MCF 10A (cell line): ENCODE measurements at regions not wholly inside any gene's neighbourhood (a gene's known extent, or its start where the extent isn't known, plus 50 kb on each side); places are given as distances from the start of the nearest gene placed in this dataset.
A peak's percentile ranks its signal among the peaks of the same experiment; 100 is the strongest.

Source experiments
- BruUV-seq: library from RNA; stranded (reverse); fragments of 400-500 nt; replicated peaks from 2 replicates; lab custom pipeline; 2021; lab: Mats Ljungman, UMichigan
- CTCF ChIA-PET: fragments of 300-600 bp; sonication (Branson Sonifier 250); formaldehyde crosslinking; extraction: SDS; loops from one replicate; lab custom pipeline; 2021; ENCODE audit warnings: antibody characterized with exemption, inconsistent platforms; lab: Yijun Ruan, JAX
- POLR2A ChIA-PET: fragments of 300-600, 350-650 bp; sonication (Branson Sonifier 250); formaldehyde crosslinking; extraction: SDS; loops from one replicate; lab custom pipeline; 2020; ENCODE audit warnings: antibody characterized with exemption, inconsistent platforms; lab: Yijun Ruan, JAX
- DNase-seq: peaks from one replicate; pipeline ENCODE4 v3.0.0-alpha.2; 2018; ENCODE audit not compliant: unreplicated experiment
- H3K27ac Mint-ChIP-seq: one replicate; pipeline ENCODE4 v1.8.0; 2022; ENCODE audit warnings: mild to moderate bottlenecking, low read depth, mixed read lengths; ENCODE audit not compliant: unreplicated experiment
- H3K27me3 Mint-ChIP-seq: one replicate; pipeline ENCODE4 v1.8.0; 2022; ENCODE audit warnings: mixed read lengths; ENCODE audit not compliant: insufficient read depth, unreplicated experiment
- H3K36me3 Mint-ChIP-seq: one replicate; pipeline ENCODE4 v1.8.0; 2022; ENCODE audit warnings: mild to moderate bottlenecking, moderate library complexity, mixed read lengths; ENCODE audit not compliant: insufficient read depth, unreplicated experiment
- H3K4me1 Mint-ChIP-seq: one replicate; pipeline ENCODE4 v1.8.0; 2022; ENCODE audit warnings: mixed read lengths; ENCODE audit not compliant: insufficient read depth, unreplicated experiment
- H3K4me3 Mint-ChIP-seq: one replicate; pipeline ENCODE4 v1.8.0; 2022; ENCODE audit warnings: mild to moderate bottlenecking, moderate library complexity, mixed read lengths; ENCODE audit not compliant: unreplicated experiment
- H3K9me3 Mint-ChIP-seq: one replicate; pipeline ENCODE4 v1.8.0; 2022; ENCODE audit warnings: mixed read lengths; ENCODE audit not compliant: unreplicated experiment
- intact Hi-C: fragments of 100-400 bp; cut with micrococcal nuclease; formaldehyde crosslinking; loops from 2 replicates; pipeline ENCODE4 v1.14.1; 2022
- TF ChIP-seq, protein P1 (sequence below): fragments of 200-600 bp; IDR thresholded peaks from one replicate; pipeline ENCODE4 v1.8.0; 2022; ENCODE audit warnings: antibody characterized with exemption, mild to moderate bottlenecking; ENCODE audit not compliant: unreplicated experiment

DNA sequence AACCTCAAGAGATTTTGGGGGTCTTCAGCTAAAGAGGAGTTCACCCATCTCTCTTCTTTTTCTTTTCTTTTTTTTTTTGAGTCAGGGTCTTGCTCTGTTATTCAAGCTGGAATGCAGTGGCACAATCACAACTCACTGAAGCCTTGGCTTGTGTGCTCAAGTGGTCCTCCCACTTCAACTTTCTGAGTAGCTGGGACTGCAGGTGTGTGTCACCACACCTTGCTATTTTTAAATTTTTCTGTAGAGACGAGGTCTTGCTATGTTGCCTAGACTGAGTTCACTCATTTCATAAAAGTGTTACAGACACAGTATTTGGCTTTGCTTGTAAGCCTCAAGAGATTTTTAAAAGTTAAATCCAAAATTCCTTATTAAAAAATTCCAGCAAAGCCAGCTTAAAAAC is 71.7 kb downstream of the OXSM start:
- ChIA-PET CTCF (interaction anchor here (0.5 to 1.9 kb wide), 3 partner anchors 76 to 213 kb away, joined by 3 to 6 read pairs (median 6); no protein-coding TSS in a partner anchor), POLR2A (interaction anchor here (0.6 kb wide), 1 partner anchor 16 kb away, joined by 3 read pairs; no protein-coding TSS in a partner anchor)
- Mint-ChIP-seq H3K27me3 (no peaks in the 10 kb centered on the region), H3K4me3 (no peak overlapping the region), H3K27ac (no peak overlapping the region), H3K9me3 (no peaks in the 10 kb centered on the region), H3K4me1 (no peaks in the 10 kb centered on the region), H3K36me3 (no peaks in the 10 kb centered on the region)
- no TSS peak for BruUV-seq
- intact Hi-C loops, result no loop called here
- DNase-seq, result no peak
- TF ChIP-seq, protein P1, sequence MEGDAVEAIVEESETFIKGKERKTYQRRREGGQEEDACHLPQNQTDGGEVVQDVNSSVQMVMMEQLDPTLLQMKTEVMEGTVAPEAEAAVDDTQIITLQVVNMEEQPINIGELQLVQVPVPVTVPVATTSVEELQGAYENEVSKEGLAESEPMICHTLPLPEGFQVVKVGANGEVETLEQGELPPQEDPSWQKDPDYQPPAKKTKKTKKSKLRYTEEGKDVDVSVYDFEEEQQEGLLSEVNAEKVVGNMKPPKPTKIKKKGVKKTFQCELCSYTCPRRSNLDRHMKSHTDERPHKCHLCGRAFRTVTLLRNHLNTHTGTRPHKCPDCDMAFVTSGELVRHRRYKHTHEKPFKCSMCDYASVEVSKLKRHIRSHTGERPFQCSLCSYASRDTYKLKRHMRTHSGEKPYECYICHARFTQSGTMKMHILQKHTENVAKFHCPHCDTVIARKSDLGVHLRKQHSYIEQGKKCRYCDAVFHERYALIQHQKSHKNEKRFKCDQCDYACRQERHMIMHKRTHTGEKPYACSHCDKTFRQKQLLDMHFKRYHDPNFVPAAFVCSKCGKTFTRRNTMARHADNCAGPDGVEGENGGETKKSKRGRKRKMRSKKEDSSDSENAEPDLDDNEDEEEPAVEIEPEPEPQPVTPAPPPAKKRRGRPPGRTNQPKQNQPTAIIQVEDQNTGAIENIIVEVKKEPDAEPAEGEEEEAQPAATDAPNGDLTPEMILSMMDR, result no peak

DNA sequence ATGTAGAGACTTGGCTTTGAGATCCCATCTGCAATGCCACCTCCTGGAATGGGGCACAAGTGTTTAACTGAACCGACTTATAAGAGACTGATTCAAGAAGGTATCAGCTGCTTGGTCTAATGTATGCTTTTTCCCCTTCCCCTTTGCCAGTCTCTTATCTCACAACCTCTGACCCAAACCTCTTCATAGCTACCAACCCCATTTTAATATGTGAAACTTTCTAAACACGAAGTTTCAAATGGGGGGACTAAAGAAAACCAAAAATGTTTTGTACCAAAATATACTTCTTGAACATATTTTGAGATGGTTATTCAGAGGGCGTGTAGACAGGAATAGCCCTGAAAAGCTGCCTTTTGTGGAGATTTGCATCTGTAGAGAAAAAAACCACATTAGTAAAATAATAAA is 73.1 kb downstream of the OXSM start:
- H3K4me1 Mint-ChIP-seq, result no peaks in the 10 kb centered on the region
- CTCF ChIA-PET, result interaction anchor here (0.6 kb wide), 1 partner anchor 671 kb away, joined by 5 read pairs; no protein-coding TSS in a partner anchor
- no TSS peak for BruUV-seq
- no peaks in the 10 kb centered on the region for H3K27me3 Mint-ChIP-seq
- no peaks in the 10 kb centered on the region for H3K9me3 Mint-ChIP-seq
- no peak for DNase-seq
- H3K4me3 Mint-ChIP-seq, result no peak overlapping the region
- POLR2A ChIA-PET, result no interaction called here
- H3K27ac Mint-ChIP-seq, result no peak overlapping the region
- H3K36me3 Mint-ChIP-seq, result no peaks in the 10 kb centered on the region
- TF ChIP-seq, protein P1, result no peak
- intact Hi-C loops, result no loop called here

- intact Hi-C loops, result no loop called here
- Mint-ChIP-seq H3K36me3 (no peaks in the 10 kb centered on the region), H3K27me3 (no peaks in the 10 kb centered on the region), H3K9me3 (no peaks in the 10 kb centered on the region), H3K4me1 (no peaks in the 10 kb centered on the region), H3K27ac (no peak overlapping the region), H3K4me3 (no peak overlapping the region)
- no peak for DNase-seq
- TF ChIP-seq, protein P1, result no peak
- ChIA-PET POLR2A (no interaction called here), CTCF (no interaction called here)
- BruUV-seq, result no TSS peak
Observed at GRCh38 chr3:25863416-25863959, 73.6 kb downstream of the OXSM start.

DNA sequence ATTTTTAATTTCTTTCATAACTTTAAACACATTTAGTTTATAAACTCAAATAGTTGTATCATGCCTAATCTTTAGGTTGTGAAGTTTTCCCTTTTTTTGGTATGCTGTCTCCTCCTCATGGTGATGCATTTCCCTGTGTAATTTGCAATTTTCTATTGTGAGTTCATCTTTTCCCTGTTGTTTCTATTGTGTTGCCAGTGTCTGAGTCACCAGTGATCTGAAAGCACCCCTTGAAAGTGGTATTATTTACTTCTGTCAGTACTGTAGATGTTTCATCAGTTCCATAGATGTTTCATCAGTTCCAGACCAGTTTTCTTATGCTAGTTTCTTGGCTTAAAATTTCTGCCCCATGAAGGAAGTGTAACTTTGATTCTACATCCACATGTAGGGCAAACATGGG is 80.6 kb downstream of the OXSM start:
- H3K9me3 Mint-ChIP-seq, result peaks cover 12% of the 10 kb centered on the region
- CTCF ChIA-PET, result no interaction called here
- H3K4me3 Mint-ChIP-seq, result no peak overlapping the region
- H3K27me3 Mint-ChIP-seq, result no peaks in the 10 kb centered on the region
- no peaks in the 10 kb centered on the region for H3K36me3 Mint-ChIP-seq
- peaks cover 4% of the 10 kb centered on the region for H3K4me1 Mint-ChIP-seq
- TF ChIP-seq, protein P1, result no peak
- peak; percentile 43 for DNase-seq
- H3K27ac Mint-ChIP-seq, result no peak overlapping the region
- POLR2A ChIA-PET, result no interaction called here
- intact Hi-C loops, result no loop called here
- BruUV-seq, result no TSS peak
